WI38 (cell line): ENCODE measurements at regions not wholly inside any gene's neighbourhood (a gene's known extent, or its start where the extent isn't known, plus 50 kb on each side); places are given as distances from the start of the nearest gene placed in this dataset.

ENCODE experiments used
- H3K4me3 ChIP-seq: 2 replicates; pipeline ENCODE4 v1.5.1; 2011; ENCODE audit warnings: low read depth, mild to moderate bottlenecking, control low read depth, low read length
- CTCF ChIP-seq: IDR thresholded peaks from 2 replicates; pipeline ENCODE4 v1.5.1; 2012; ENCODE audit warnings: low read depth, mild to moderate bottlenecking, control low read depth, low read length

DNA sequence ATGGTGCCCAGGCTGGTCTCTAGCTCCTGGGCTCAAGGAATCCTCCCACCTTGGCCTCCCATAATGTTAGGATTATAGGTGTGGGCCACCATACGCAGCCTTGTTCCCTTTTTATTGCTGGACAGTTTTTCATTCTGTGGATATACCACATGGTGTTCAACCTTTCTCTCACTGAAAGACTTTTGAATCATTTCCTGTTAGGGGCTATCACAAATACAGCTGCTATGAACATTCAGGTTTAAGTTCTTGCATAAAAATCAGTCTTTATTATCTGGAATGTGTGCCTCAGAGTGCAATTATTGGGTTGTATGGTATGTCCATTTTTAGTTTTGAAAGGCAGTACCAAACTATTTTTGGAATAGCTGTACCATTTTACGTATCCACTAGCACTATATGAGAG is 647.2 kb downstream of the LIG4 start:
- no peak for TF ChIP-seq CTCF
- no peak overlapping the region for H3K4me3 ChIP-seq

DNA sequence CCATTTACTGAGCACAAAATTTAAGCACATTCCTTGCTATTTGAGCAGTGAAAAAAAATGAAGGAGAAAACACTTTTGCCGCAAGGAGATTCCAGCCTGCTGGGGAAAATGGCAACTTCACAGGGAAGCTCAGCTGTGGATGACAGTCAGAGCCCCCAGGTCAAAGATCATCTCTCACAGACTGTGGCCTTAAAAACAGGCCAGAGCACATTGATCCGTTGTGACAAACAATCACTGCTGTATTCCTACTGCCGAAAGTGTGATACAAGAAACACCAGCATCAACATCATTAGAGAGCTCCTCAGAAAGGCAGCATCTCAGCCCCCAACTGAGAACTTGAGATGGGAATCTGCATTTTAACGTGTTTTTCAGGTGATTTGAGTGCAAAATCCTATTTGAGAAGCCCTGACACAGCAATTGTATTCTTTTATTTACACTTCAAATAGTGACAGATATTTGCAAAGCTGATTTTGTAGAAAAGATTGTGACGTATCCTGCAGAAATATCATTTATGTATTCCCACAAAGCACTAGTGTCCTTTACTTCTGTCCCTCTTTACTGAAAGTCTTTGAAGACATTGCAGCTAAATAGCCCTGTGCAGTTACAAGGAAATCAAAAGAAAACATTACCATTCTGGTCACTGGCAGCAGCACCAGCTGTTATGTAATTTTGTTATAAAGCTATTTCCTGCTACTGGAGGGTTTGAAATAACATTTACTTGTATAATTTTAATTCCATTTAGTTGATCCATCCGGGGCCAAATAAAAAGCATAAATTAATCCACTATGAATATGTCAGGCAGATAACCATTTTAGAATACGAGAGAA is 652.0 kb downstream of the LIG4 start:
- no peak overlapping the region for H3K4me3 ChIP-seq
- no peak for TF ChIP-seq CTCF

DNA sequence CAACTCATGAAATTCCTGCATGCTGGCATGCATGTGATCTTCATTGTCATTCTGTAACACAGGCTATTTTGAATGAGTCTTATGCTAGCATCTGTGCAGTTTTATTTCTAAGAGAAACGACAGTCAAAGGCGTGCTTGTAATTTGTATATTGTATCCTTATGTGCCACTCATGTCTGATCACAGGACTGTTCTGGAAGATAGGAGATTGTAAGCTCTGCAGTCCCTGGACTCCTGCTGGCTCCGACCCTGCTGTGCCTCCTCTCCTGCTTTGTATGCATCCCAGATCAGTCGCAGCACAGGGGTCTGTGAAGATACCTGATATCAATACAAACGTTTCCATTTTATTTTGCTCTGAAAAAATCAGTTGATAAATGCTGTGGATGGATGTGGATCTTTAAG is 653.1 kb downstream of the LIG4 start:
- H3K4me3 ChIP-seq, result no peak overlapping the region
- TF ChIP-seq CTCF, result no peak

DNA sequence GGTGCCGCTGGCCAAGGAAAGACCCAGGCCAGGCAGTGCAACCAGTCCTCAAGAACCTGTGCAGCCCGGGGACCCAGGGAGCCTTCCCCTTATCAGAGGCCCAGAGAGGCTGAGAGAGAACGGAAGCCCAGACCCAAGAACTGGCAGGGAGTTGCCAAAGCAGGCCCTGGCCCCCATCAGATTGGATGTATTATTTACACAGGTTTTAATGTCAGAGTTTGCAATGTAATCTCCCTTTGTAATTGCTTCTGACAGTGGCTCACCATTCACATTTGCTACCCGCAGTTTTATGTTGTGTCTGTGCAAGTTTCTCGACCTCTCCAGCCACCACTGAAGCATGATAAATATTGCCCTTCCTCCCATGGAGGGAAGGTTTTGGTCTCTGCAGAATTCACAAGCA is 660.9 kb downstream of the LIG4 start:
- no peak overlapping the region for H3K4me3 ChIP-seq
- no peak for TF ChIP-seq CTCF

DNA sequence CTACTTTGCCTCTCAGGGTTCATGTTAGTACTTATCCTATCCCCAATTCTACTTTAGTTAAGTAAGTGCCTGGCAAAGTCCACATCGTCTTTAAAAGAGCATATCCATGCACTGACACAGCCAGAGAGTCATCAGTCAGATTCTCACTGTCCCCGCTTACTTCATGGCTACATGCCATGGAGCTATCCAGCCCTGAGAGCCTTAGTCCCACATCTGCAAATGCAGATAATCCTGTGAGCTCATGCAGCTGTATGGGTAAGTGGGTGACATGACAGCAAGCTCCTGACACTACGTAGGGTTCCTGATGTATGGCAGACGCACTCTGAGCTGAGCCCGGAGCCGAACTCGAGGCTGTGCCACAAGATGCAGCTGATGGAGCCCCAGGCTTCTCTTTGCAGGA is 661.5 kb downstream of the LIG4 start:
- no peak for TF ChIP-seq CTCF
- H3K4me3 ChIP-seq, result no peak overlapping the region

DNA sequence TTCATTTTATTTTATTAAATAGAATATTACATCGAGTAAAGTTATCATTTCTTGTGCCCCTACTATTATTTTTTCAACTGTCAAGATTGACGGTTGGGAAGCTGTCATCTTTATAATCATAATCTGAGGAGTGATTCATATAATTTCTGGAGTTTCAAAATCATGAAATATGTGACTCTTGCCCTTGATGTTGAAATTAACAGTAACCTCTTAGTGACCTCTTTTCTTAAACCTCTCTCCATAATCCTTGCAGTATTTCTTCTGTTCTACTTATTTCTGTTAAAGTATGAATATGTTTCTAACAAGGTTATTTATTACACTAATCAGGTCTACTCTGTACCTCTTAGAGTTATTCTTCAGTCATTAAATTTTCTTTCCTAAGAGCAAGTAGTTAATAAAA is 663.8 kb downstream of the LIG4 start:
- no peak for TF ChIP-seq CTCF
- no peak overlapping the region for H3K4me3 ChIP-seq

DNA sequence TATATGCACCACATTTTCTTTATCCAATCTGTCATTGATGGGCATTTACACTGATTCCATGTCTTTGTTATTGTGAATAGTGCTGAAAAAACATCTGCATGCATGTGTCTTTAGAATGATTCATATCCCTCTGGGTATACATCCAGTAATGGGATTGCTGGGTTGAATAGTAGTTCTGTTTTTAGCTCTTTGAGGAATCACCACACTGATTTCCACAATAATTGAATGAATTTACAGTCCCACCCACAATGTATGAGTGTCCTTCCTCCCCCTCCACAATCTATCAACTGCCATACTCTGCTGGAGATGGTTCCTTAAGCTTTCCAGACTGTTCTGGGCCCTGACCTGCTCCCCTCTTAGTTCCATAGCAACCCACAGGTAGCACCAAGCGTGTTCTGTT is 667.0 kb downstream of the LIG4 start:
- H3K4me3 ChIP-seq, result no peak overlapping the region
- TF ChIP-seq CTCF, result no peak
